H7 (cell line): ENCODE measurements at regions not wholly inside any gene's neighbourhood (a gene's known extent, or its start where the extent isn't known, plus 50 kb on each side); places are given as distances from the start of the nearest gene placed in this dataset.
"Not testable (repeated sequence)": the region's sequence is repeated elsewhere in the genome, so short reads cannot be mapped to it uniquely, and the experiment has no call there.

Experiments used
- DNase-seq: peaks from one replicate; pipeline ENCODE4 v3.0.0; 2012
- H3K27me3 ChIP-seq: 2 replicates; pipeline ENCODE4 v1.6.0; 2011; ENCODE audit warnings: mild to moderate bottlenecking, low read length; ENCODE audit not compliant: control insufficient read depth, insufficient read depth
- H3K36me3 ChIP-seq: replicated peaks from 2 replicates; pipeline ENCODE4 v1.5.1; 2011; ENCODE audit warnings: low read length; ENCODE audit not compliant: control insufficient read depth, insufficient read depth
- H3K4me3 ChIP-seq: 2 replicates; pipeline ENCODE4 v1.5.1; 2011; ENCODE audit warnings: low read depth, mild to moderate bottlenecking, control low read depth, low read length, moderate library complexity; ENCODE audit not compliant: insufficient read depth

GRCh38 chr13:65710514-65710913, 1519.6 kb downstream of the PCDH9 start:
- no peak overlapping the region for H3K4me3 ChIP-seq
- H3K27me3 ChIP-seq, result no peaks in the 10 kb centered on the region
- H3K36me3 ChIP-seq, result no peaks in the 10 kb centered on the region
- DNase-seq, result no peak

- no peaks in the 10 kb centered on the region for H3K36me3 ChIP-seq
- H3K4me3 ChIP-seq, result no peak overlapping the region
- H3K27me3 ChIP-seq, result no peaks in the 10 kb centered on the region
- DNase-seq, result no peak
Observed at GRCh38 chr13:65697843-65698242, 1532.3 kb downstream of the PCDH9 start.

DNA sequence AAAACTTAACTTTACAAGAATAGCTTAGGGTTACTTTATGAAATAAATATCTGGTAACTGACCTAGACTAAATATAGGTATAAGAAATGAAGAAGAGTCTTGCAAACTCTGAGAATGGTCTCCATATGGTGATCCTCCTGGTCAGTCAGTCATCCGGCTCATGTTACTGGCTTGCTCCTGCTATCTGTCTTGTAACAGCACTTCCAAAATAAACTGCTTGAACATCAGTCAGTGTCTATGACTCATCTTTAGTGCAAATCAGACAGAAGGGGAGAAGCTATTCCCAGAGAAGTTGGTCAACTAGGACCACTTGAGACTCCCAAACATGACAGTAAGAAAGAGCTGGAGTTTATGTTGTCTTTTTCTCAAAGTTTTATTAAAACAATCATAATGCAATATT, 1550.9 kb downstream of the PCDH9 start:
- DNase-seq, result no peak
- Histone ChIP-seq H3K27me3 (no peaks in the 10 kb centered on the region), H3K36me3 (no peaks in the 10 kb centered on the region), H3K4me3 (no peak overlapping the region)

DNA sequence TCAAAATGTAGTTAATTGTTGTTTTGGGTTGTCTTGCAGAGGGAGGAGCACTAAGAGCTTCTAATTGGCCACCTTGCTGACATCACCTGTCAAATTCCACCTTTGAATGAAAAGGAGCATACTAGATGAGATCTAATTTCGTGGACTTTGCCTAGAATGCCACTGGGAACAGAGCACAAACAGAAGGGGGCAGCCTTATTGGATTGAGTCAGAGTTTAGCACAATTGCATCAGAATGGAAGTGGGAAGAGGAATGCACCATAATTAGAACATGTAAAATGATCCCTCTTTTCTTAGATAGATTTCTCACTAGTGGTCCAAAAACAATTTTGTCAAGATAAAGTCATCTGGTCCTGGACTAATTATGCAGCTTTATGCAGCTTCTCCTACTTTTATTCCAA, 1552.2 kb downstream of the PCDH9 start:
- no peak overlapping the region for H3K4me3 ChIP-seq
- H3K27me3 ChIP-seq, result no peaks in the 10 kb centered on the region
- H3K36me3 ChIP-seq, result no peaks in the 10 kb centered on the region
- no peak for DNase-seq

DNA sequence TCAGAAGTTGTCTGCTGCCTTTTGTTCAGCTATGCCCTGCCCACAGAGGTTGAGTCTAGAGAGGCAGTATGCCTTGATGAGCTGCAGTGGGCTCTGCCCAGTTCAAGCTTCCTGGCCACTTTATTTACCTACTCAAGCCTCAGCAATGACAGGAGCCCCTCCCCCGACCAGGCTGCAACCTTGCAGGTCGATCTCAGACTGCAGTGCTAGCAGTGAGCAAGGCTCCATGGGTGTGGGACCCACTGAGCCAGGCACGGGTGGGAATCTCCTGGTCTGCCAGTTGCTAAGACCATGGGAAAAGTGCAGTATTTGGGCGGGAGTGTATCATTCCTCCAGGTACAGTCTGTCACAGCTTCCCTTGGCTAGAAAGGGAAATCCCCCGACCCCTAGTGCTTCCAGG, 1554.8 kb downstream of the PCDH9 start:
- H3K36me3 ChIP-seq, H3K27me3 ChIP-seq, H3K4me3 ChIP-seq, DNase-seq: not testable (repeated sequence)

DNA sequence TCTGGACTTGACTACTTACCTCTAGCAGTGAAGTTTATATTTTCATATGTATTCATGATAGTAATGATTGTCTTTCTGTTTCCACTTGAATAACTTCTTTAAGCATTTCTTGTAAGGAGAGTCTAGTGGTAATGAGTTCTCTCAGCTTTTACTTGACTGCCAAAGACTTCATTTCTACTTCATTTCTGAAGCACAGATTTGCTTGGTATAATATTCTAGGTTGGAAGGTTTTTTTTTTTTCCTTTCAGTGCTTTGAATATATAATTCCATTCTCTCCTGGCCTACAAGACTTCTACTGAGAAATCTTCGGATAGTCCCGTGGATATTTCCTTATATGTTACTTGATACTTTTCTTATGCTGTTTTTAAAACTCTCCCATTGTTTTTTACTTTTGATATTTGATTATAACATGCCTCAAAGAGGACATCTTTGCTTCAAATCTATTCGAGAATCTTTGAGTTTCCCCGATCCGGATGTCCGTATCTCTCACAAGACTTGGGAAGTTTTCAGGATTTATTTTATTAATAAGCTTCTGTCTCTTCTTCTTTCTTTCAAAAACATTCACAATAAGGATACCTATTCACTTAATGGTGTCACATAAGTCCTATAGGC, 1560.0 kb downstream of the PCDH9 start:
- H3K36me3 ChIP-seq, result no peaks in the 10 kb centered on the region
- H3K27me3 ChIP-seq, result no peaks in the 10 kb centered on the region
- H3K4me3 ChIP-seq, result no peak overlapping the region
- DNase-seq, result no peak

DNA sequence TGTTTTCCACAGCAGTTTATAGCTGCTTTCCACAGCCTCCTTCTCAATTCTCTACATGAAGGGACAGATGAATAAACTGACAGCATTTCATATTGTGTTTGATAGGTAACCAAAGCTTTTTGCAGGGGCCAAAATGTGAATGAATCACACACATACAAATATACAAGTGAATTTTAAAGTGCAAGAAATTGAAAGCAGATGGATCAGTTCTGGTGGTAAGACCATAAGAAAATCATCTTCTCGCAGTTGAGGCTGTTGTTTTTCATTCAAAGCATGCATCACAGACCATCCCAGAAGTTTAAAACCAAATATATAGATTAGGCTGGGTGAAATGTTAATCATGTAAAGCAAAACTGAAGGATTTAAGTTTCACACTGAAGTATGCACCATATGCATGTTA, 1569.4 kb downstream of the PCDH9 start:
- Histone ChIP-seq H3K27me3 (no peaks in the 10 kb centered on the region), H3K4me3 (no peak overlapping the region), H3K36me3 (no peaks in the 10 kb centered on the region)
- no peak for DNase-seq

GRCh38 chr13:65656740-65657329, 1573.3 kb downstream of the PCDH9 start:
- Histone ChIP-seq H3K36me3 (no peaks in the 10 kb centered on the region), H3K27me3 (no peaks in the 10 kb centered on the region), H3K4me3 (no peak overlapping the region)
- no peak for DNase-seq

DNA sequence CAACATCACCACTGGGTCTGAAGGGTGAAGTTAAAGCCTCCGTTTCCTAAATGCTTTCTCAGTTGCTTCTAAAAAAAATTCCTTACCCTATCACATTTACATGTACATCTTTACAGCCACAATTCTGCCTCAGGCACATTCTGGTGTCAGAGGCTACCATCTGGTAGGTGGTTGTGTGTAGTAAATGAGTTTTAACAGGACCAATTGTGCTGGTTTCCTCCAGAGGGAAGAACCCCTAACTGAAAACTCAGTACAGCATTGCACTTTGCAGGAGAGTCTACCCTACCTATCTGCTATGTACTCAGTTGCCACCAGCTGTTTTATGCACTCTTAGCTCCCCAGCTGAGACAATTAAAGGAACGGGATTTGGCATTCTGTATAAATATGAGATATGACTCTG, 1576.5 kb downstream of the PCDH9 start:
- no peak for DNase-seq
- Histone ChIP-seq H3K4me3 (no peak overlapping the region), H3K36me3 (no peaks in the 10 kb centered on the region), H3K27me3 (no peaks in the 10 kb centered on the region)

GRCh38 chr13:65650321-65650720, 1579.8 kb downstream of the PCDH9 start:
- DNase-seq, result no peak
- no peaks in the 10 kb centered on the region for H3K27me3 ChIP-seq
- no peak overlapping the region for H3K4me3 ChIP-seq
- no peaks in the 10 kb centered on the region for H3K36me3 ChIP-seq

- no peaks in the 10 kb centered on the region for H3K36me3 ChIP-seq
- H3K4me3 ChIP-seq, result no peak overlapping the region
- H3K27me3 ChIP-seq, result no peaks in the 10 kb centered on the region
- DNase-seq, result no peak
Observed at GRCh38 chr13:65642996-65643395, 1587.1 kb downstream of the PCDH9 start.

DNA sequence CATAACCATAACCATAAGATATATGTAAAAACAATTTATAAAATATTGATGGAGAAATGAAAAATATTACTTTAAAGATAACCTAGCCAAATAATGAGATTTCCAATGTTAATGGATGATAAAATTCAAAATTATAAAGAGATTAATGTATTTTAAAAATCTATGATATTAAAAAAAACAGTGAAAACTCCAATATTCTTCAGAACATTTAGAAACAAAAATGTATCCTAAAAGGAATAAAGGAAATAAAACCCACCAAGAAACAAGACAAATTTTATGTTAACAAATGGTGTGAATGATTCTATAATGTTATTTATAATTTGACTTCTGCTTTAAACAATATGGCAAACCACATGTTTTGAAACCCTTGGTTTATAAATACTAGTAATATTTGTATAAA, 1587.8 kb downstream of the PCDH9 start:
- Histone ChIP-seq H3K36me3 (no peaks in the 10 kb centered on the region), H3K27me3 (no peaks in the 10 kb centered on the region), H3K4me3 (no peak overlapping the region)
- no peak for DNase-seq

DNA sequence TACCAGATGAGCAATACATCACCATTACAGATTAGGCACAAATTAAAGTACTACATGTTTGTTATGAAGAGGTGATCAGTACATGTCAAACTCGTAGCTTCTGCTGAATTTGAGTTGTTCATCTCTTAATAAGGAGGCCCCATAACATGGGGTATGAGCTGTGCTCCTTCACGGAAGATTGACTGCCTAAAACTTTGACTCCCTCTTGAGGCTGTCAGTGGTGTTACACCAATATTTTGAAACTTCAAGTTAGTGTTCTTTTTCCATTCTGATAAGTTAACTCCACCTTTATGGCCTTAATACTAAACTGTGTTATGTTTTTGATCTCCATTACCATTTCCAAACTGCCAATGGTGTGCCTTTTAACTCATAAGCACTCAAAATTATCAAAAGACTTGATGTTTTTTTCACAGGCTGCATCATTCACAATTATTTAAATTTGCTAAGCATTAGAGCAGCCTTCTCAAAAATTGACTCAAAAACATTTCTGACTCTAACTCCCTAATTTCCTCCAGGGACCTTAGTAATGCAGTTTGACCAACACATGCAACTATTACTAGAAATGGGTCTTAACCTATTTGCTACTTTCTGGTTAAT, 1591.5 kb downstream of the PCDH9 start:
- Histone ChIP-seq H3K4me3 (no peak overlapping the region), H3K27me3 (no peaks in the 10 kb centered on the region), H3K36me3 (no peaks in the 10 kb centered on the region)
- peak; percentile 7 for DNase-seq

DNA sequence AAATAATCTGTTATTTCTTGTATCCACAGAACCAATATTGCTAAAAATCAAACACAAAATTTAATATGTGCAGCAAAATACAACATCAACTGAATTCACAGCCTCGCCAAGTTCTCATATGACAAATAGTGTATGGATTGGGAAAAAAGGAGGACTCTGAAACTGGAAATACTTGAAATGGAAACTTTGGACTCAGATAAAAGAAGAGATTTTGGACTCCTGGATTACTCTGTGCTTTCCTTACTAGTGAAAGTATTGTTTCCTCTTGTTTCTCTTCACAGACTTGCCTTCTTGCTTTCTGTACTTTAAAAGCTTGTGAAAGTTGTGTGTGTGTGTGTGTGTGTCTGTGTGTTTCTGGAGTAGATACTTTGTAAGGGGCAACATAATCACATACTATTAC, 1596.3 kb downstream of the PCDH9 start:
- no peaks in the 10 kb centered on the region for H3K36me3 ChIP-seq
- DNase-seq, result no peak
- no peak overlapping the region for H3K4me3 ChIP-seq
- no peaks in the 10 kb centered on the region for H3K27me3 ChIP-seq

GRCh38 chr13:65631078-65631477, 1599.1 kb downstream of the PCDH9 start:
- H3K27me3 ChIP-seq, result no peaks in the 10 kb centered on the region
- no peak for DNase-seq
- H3K4me3 ChIP-seq, result no peak overlapping the region
- H3K36me3 ChIP-seq, result no peaks in the 10 kb centered on the region
